ENCODE measurements at regions not wholly inside any gene's neighbourhood (a gene's known extent, or its start where the extent isn't known, plus 50 kb on each side); places are given as distances from the start of the nearest gene placed in this dataset.
"Not testable (repeated sequence)": the region's sequence is repeated elsewhere in the genome, so short reads cannot be mapped to it uniquely, and the experiment has no call there.

- not testable (repeated sequence) for TF ChIP-seq POLR2A, CTCF (IDR thresholded peaks at IDR 0.05)
These were observed 331.7 kb downstream of the DTHD1 start for GRCh38 chr4:36613142-36613541.
